Hypothalamus (tissue), 51 donors: ENCODE measurements at regions not wholly inside any gene's neighbourhood (a gene's known extent, or its start where the extent isn't known, plus 50 kb on each side); places are given as distances from the start of the nearest gene placed in this dataset.
"Not testable (repeated sequence)": the region's sequence is repeated elsewhere in the genome, so short reads cannot be mapped to it uniquely, and the experiment has no call there.

Experiments
- DNase-seq, 51 donors: peaks; one replicate each; lab custom pipeline; 2025; lab: John Stamatoyannopoulos, UW

GRCh38 chrX:45524805-45525204 lies 324.1 kb upstream of the DIPK2B start:
- no peak for DNase-seq

- DNase-seq = no peak
These were observed 323.6 kb upstream of the DIPK2B start for GRCh38 chrX:45524296-45524695.

GRCh38 chrX:45518552-45518951 lies 317.9 kb upstream of the DIPK2B start:
- no peak for DNase-seq

GRCh38 chrX:45517090-45517973 lies 316.7 kb upstream of the DIPK2B start:
- DNase-seq = no peak

- DNase-seq = peak in 21 of 51 donors; percentile 0 to 37 (median 3)
These were observed 314.9 kb upstream of the DIPK2B start for GRCh38 chrX:45515262-45516215.

- DNase-seq = no peak
These were observed 312.4 kb upstream of the DIPK2B start for GRCh38 chrX:45513042-45513441.

- no peak for DNase-seq
These were observed 307.8 kb upstream of the DIPK2B start for GRCh38 chrX:45508454-45508853.

- DNase-seq = no peak
These were observed 305.6 kb upstream of the DIPK2B start for GRCh38 chrX:45506149-45506730.

- DNase-seq = no peak
These were observed 304.5 kb upstream of the DIPK2B start for GRCh38 chrX:45505214-45505613.

GRCh38 chrX:45503787-45504362 lies 303.2 kb upstream of the DIPK2B start:
- DNase-seq = not testable (repeated sequence)

- DNase-seq = no peak
These were observed 301.7 kb upstream of the DIPK2B start for GRCh38 chrX:45502396-45502795.

- no peak for DNase-seq
These were observed 296.6 kb upstream of the DIPK2B start for GRCh38 chrX:45497290-45497689.

- no peak for DNase-seq
These were observed 285.0 kb upstream of the DIPK2B start for GRCh38 chrX:45485719-45486118.

GRCh38 chrX:45479835-45480422 lies 279.3 kb upstream of the DIPK2B start:
- DNase-seq = no peak

GRCh38 chrX:45479196-45479834 lies 278.6 kb upstream of the DIPK2B start:
- no peak for DNase-seq

- DNase-seq = no peak
These were observed 272.3 kb upstream of the DIPK2B start for GRCh38 chrX:45472968-45473367.

GRCh38 chrX:45467537-45467936 lies 266.9 kb upstream of the DIPK2B start:
- not testable (repeated sequence) for DNase-seq

GRCh38 chrX:45455732-45456131 lies 255.1 kb upstream of the DIPK2B start:
- DNase-seq = not testable (repeated sequence)

GRCh38 chrX:45454290-45454689 lies 253.6 kb upstream of the DIPK2B start:
- DNase-seq = peak in 3 of 51 donors; percentile 0 to 2 (median 0)

- DNase-seq = no peak
These were observed 249.3 kb upstream of the DIPK2B start for GRCh38 chrX:45449982-45450381.
